Activated T-helper 1 cell treated with anti-CD3 and anti-CD28 coated beads, Interleukin-2, amount 50 U/mL, for 16 hours (primary cell): ENCODE measurements at regions not wholly inside any gene's neighbourhood (a gene's known extent, or its start where the extent isn't known, plus 50 kb on each side); places are given as distances from the start of the nearest gene placed in this dataset.

Source experiments
- DNase-seq, 2 donors: peaks; one replicate each; pipeline ENCODE4 v3.0.0-alpha.2; 2020; ENCODE audit warnings: low read depth in 1 of 2, low spot score in 1 of 2

DNA sequence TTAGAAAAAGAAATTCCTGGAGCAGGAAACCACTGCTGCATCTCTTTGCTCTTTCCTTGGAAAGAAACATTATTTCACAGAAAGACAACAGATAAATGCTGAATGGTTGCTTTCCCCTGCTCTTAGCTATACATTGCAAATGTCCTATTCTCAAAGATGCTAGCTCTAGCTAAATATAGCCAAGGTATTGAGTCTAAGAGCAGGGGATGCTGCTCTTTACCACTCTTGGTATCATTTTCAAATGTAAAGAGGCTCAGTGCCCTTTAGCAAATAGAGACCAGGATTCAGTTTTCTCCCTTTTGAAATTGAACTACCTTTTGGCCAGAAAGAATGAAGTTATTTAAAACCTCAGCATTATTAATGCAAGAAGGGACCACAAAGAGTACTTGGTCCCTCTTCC is 104.0 kb upstream of the FUT8 start:
- DNase-seq, result no peak

DNA sequence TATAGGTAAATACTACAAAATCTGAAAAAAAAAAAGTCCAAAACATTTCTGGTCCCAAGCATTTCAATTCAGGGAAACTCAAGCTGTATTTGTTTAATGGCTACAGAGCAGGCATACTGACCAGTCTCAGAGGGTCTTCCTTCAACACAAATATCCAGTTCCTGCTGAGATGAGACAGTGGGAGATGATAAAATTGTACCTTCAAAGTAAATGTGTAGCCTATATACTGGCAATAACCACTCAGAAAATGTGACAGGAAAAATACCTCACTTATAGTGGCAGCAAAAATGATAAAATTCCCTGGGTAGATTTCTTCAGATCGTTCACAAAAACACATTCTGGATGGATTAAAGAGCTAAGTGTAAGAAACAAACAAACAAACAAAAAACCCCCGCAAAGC is 102.0 kb upstream of the FUT8 start:
- DNase-seq, result no peak

- no peak for DNase-seq
Observed at GRCh38 chr14:65312859-65313258, 99.7 kb upstream of the FUT8 start.

DNA sequence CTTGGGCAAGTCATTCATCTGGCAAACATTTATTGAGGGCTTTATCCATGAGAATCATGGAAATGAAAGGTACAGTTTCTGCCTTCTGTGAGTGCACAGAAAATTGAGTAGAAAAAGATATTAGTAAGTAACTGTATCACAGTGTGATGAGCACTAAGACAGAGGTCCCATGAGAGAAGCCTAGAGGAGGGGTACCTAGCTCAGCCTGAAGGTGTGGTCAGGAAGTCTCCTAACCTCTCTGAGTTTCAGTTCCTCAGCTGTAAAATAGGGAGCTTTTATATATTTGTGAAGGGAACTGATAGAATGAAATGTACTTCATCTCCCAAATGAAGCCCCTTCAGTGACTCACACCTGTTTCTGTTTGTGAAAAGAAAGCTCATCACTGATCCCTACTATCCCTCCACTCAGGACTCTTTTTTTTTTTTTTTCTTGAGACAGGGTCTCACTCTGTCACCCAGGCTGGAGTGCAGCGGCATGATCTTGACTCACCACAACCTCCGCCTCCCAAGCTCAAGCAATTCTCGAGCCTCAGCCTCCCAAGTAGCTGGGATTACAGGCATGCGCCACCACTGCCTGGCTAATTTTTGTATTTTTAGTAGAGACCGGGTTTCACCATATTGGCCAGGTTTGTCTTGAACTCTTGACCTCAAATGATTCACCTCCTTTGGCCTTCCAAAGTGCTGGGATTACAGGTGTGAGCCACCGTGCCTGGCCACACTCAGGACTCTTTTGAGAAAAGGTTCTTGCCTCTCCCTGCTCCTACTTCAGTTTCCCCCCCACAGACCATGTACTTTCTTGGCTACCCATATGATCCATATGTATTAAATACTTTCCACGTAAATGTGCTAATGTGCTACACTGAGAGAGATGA is 93.7 kb upstream of the FUT8 start:
- DNase-seq, result no peak

DNA sequence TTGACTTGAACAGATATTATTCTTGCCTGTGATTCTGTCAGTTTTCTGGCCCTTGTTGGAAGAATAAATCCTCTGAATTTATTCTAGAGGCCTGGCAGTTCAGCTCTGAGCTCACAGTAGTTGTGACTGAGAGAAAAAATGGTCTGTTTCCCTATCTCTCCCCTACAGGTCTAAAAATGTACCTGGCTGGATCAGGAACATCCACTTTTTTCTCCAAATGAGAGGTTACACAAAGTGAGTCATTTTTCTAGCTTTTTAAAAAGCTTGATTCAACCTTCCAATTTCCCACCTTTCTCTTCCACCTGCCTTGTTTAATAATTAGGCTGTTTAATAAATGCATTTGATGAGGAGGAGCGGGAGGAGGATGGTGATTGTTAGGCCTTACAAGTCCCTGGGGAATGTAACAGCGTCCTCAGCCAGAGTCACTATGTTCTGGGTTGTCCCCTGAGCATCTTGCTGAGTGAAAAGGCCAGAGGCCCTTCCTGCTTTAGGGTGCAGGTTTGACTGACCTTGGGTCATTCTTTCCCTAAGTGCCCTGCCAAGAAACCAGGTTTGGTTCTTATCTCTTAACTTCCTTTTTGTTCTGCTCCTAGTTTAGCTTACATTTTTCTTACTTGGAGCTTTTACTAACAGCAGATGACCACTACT is 91.7 kb upstream of the FUT8 start:
- DNase-seq, result no peak

DNA sequence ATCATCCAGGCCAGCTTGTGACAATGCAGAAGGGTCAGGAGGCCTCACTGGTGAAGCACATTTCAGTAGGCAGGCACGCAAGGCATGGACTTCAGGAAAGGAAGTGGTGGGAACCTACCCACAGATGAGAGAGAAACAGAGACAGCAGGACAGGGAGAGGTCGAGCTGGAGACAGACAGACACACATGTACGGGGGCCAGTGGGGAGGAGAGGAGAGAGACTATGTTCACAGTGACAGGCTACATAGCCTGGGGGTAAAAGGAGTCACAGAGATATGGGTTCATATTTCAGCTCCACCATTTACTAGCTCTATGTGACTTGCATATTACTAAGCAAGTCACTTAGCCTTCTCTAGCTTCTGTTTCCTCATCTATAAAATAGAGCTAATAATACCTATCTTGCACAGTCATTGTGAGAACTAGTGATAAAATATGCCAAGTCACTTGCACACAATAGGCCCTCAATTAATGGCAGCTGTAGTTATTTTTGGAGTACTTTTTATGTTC is 91.1 kb upstream of the FUT8 start:
- DNase-seq, result no peak

DNA sequence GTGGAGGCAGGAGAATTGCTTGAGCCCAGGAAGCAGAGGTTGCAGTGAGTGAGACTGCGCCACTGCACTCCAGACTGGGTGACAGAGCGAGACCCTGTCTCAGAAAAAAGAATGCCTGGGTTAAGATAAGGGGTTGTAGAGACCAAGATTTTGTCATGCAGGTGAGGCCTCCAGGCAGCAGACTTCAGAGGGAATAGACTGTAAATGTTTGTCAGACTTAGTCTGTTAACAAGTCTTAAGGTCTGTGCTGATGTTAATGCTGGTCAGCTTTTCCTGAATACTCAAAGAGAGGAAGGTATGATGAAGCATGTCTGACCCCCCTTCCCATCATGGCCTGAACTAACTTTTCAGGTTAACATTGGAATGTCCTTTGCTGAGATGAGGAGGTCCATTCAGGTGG is 83.0 kb upstream of the FUT8 start:
- no peak for DNase-seq

- DNase-seq, result no peak
Observed at GRCh38 chr14:65329911-65330310, 82.6 kb upstream of the FUT8 start.

DNA sequence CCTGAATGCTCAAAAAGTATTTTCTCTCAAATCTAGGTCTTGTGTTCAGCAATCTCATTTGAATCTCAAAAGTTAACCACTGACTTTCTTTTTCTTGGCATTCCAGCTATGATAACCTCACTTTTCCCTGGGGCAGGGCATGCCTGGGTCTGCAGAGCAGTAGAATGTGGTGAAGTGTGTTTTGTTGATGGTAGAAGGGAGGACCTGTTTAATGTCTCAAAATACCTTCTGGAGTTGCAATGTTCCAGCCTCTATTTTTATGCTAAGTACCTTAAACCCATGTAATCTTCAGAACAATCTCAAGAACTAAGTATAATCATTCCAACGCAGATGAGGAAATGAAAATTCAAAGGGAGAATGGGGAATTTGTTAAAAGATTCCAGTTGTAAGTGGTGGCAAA is 82.1 kb upstream of the FUT8 start:
- DNase-seq, result no peak

GRCh38 chr14:65331652-65332051 is 80.9 kb upstream of the FUT8 start:
- DNase-seq, result no peak

GRCh38 chr14:65332141-65332871 is 80.2 kb upstream of the FUT8 start:
- DNase-seq, result no peak

GRCh38 chr14:65333943-65334687 is 78.4 kb upstream of the FUT8 start:
- no peak for DNase-seq

DNA sequence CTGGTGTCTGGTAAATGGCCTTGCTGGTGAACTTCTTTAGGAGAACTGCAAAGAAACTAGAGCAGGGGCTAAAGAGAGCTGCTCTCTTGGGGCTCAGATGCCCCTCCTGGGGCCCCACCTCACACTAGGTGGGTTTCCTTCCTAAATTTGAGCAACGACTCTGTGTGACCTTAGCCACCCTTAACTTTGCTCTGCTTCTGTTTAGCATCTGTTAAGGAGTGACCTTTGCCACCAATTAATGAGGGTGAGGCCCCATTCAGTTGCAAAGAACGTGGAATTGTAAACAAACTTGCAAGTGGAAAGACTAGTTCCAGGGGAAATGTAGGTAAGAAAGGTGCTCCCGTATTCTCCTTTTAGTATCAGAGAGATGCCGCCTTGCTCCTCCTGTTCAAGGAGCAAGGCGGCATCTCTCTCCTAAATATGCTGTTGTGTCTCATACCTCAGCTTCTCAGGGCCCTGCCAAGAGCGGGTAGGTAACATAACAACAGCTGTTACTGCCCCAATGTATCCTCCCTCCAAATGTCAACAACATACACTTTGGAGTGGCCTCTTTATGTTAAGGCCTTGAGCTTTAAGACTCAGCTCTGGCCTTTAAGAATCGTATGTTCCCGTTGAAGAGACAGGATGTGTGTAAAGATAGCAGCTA is 77.6 kb upstream of the FUT8 start:
- DNase-seq, result no peak

GRCh38 chr14:65335411-65335947 is 77.1 kb upstream of the FUT8 start:
- no peak for DNase-seq

DNA sequence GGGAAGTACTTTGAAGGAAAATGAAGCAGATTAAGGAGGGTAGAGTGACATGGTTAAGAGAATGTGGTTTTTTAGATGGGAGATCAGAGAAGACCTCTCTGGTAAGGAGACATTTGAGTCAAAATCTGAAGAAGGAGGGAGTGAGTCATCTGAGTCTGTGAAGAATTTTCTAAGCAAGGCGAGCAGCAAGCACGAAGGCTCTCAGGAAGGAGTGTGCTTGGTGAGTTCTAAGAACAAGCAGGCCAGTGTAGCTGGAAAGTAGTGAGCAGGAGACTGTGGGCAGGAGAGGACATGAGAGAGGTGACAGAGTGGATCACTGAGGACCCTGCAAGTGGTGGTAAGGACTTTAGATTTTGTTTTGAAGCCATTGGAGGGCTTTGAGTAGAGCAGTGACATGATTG is 76.3 kb upstream of the FUT8 start:
- DNase-seq, result peak in 1 of 2 donors; percentile 5

GRCh38 chr14:65339866-65340265 is 72.7 kb upstream of the FUT8 start:
- DNase-seq, result no peak

GRCh38 chr14:65344011-65344410 is 68.5 kb upstream of the FUT8 start:
- no peak for DNase-seq

DNA sequence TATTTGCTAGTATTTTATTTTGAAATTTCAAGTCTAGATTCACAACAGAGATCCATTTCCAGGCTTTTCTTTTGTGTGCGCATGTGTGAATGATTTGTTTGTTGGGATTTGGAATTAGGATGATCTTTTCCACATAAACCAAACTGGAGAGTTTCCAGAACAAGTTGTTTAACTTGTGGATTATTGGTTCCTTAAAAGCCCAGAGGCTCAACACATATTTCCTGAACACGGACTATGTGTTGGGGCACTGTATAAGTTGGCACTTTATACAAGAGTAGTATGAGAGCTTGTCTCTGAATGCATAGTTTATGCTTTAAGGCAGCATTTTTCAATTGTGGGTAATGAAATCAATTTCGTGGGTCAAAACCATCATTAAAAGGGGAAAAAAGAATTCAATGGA is 67.3 kb upstream of the FUT8 start:
- DNase-seq, result no peak

- DNase-seq, result no peak
Observed at GRCh38 chr14:65346474-65346873, 66.1 kb upstream of the FUT8 start.

DNA sequence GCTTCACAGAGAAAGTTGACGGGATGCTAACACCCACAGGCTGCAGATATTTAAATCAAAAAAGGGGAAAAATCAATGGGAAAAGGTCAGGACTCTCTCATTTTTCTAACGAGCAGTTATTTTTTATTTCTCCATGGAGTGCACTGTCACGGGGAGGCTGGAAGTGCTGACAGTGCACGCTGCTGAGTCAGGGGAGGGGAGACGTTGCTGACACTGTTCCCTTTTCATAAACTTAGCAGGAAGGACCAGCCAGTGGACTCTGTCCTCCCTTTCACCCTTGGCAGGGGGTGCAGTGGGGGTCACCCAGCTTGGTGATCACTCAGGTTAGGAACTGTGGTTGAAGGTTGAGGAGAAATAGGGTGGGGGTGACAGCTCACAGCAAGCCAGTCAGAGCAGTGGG is 65.6 kb upstream of the FUT8 start:
- DNase-seq, result no peak
